ENCODE measurements at regions not wholly inside any gene's neighbourhood (a gene's known extent, or its start where the extent isn't known, plus 50 kb on each side); places are given as distances from the start of the nearest gene placed in this dataset.

DNA sequence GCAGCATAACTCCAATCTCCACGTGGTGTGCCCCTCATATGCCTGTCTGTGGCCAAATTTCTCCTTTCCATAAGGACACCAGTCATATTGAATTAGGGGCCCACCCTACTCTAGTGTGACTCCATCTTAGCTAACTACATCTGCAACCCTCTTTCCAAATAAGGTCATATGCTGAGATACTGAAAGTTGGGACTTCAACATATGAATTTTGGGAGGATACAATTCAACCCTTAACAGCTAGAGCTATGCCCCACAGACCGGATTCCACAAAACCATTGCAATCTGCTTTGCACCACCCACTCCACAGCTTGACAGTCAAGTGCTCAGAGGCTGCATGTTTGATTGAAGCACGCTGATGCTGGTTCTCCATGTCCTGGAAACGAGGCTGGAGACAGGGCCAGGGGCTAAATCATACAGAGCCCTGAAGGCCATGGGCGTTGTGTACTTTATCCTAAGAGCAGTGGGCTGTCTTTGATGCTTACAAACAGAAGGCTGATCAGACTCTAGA is 122.8 kb downstream of the MTX3 start:
- no peak for DNase-seq

DNA sequence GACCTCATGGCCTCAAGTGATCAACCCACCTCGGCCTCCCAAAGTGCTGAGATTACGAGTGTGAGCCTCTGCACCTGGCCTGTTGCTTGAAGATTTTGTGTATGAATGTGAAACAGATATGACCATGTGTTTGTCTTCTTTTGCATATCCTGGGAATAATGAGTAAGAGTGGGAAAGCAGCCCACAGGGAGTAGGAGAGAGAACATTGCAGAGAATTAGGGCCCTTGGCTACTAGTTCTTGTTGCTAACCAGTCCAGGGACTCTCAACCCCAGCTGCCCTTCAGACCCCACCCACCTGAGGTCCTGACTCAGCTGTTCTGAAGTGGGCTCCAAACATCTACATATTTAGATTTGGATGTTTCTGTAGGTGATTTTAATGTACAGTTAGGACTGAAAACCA is 125.5 kb downstream of the MTX3 start:
- no peak for DNase-seq

DNA sequence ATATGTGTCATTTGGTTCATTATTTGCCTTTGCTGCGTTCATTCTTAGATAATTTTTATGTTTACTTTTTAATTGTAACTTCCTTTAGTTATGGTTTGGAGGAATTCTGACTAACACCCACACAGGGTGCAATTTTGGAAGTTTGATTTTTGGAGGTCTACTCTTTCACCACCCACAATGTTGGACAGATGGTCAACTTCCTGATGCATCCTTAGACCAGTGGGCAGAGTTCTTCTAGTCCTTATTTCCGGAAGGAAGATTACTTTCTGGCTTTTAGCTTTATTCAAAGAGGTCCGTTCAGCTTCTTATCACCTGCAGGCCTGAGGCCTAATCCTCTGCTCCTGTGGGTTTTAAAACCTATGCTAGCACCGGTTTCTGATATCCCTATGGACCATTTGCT is 126.7 kb downstream of the MTX3 start:
- DNase-seq = no peak

DNA sequence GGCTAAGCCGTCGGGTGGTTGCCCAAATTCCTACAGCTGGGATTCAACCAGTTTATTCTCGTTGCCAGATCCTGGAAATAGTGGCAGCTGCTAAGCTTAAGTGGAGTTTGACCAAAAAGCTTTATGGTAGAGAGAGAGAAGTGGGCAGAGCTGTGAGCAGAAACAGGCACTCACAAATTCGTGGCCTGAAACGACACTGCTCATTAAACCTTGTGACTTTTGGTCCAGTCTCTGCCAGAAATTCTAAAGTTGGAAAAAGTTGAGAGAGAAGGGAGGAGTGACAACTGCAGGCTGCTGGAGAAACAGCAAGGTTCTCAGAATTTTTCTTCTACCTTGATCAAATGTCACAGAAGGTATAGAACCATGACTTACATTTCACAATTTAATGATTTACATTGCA is 131.5 kb downstream of the MTX3 start:
- no peak for DNase-seq

DNA sequence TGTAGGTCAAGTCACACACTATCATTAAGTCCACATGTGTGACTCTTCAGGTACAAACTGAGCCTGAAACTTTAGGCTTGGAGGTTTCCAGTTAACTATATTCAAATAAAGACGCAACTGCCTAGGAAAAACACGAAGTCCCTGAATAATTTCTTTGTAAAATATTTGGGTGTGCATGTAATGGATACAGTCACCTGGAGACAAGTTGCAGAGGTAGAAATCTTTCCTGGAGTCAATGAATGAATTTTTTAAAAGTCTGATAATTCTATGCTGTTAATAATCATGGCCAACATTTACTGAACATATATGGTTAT is 132.7 kb downstream of the MTX3 start:
- DNase-seq = no peak

DNA sequence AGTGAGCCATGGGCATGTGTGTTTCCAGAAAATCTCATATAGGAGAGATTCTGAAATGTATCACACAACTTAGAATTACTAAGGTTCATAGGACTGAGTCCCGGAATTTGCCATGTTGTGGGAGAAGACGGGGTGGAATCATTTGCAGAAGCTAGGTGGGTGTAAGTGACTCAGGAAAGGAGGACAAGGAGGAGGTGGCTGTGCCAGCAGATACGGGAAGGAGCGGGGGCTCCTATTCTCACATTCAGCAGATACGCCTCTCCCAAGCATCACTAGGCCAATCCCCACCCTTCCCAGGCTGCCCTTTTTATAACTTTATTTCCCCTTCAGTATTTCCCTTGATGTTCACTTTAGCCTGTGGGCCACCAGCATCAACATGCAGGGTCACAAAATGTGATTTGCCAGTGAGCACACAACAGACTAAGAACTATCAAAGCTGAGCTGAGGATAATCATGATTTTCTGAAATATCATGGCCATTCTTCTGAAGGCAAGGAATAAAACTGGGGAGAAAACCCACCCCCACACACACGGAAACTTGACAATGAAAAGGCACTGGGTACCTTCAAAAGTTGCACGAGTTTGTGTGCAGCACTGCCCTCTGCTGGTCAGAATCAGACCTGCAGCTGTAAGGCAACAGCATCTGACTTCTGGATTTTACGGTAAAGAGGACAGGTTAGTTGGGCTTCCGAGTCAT is 133.2 kb downstream of the MTX3 start:
- DNase-seq = peak; percentile 51

DNA sequence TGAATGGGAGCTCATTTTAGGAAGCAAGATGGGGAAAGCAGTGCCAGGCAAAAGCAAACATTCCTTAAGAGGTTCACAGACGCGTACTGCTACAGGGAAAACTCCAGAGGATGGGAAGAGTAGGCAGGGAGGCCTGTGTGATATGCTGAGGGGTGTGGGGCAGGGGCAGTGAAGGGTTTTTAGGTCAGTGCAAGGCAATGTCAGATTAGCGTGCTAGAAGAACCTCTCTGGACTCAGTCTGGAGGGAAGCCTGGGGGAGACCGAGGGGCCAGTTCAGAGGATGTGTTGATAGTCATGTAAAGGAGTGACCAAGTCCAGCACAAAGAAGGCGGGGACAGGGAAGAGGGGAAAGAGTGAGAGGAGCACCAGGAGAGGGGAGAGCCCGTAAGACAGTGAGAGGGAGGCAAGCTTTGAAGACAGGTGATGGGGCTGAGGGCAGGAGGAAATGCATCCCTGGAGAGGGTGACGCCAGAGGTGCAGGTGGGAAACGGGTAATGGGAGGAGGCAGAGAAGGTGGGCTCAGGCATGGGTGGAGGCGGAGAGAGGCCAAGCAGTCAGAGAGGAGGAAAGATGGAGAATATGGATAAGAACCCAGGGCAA is 134.5 kb downstream of the MTX3 start:
- no peak for DNase-seq

DNA sequence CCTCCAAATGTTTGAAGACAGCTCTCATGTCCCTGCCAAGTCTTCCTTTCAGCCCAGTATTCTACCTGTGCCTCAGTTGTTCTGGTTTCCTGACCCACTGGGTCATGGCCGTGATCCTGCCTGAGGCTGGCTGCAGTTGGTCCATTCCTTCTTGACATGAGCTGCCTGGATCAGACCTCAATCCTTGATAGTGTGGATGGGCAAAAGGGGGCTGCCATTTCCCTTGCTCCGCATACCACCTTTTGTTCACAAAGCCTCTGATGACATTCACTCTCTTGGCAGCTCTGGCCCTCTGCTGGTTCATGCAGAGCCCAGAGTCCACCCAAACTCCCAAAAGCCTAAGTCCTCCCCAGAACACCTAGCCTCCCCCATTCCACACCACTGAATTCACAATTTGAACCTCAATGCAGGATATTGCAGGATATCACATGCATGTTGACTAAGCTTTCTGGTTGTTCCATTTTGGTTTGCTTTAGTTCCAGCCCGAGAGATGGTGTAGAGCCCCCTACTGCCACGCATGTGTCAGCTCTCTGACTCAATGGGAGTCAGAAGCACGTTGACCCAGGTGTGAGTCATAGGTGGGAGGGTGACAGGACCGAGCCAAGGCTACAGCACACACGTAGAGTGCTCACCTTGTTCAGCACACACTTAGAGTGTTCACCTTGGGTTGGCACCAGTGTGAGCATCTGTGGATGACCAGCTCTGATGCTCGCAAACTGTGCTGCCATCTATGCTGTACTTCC is 137.2 kb downstream of the MTX3 start:
- DNase-seq = no peak

DNA sequence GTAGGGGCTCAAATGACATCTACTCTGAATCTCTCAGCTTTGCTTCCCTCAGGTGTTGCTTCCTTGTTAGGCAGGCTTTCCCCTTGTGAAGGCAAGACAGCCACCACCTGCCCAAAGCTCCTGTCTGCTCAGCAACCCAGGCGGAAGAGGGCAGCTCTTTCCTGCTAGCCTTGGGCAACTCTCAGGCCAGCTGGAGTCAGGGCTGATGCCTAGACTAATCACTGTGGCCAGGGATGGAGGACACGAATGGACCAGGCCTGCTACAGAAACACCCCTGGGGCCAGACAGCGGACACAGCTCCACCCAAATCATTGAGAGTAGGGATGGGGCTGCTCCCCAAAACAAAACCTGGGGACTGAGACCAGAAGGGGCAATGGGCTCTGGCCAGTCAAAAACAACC is 138.0 kb downstream of the MTX3 start:
- DNase-seq = no peak

DNA sequence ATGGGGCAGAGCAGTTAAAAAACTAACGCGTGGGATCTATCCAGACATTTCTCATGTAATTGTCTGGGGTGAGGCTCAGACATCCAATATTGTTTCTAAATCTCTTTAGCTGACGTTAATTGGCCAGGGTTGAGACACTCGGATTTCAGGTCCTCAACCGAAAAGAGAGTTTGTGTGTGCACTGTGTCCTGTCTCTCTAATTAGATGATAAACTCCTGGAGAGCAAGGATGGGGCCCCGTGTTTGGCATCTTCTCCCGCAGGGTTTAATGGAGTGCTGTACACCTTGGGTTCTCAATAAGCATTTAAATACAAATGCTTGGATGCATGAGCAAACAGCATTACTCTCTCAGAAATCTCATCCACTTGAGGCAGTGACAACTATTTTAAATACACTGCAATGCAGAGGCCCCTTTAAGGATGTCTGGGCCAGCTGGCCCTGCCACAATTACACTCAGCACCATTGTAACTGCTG is 139.6 kb downstream of the MTX3 start:
- no peak for DNase-seq

DNA sequence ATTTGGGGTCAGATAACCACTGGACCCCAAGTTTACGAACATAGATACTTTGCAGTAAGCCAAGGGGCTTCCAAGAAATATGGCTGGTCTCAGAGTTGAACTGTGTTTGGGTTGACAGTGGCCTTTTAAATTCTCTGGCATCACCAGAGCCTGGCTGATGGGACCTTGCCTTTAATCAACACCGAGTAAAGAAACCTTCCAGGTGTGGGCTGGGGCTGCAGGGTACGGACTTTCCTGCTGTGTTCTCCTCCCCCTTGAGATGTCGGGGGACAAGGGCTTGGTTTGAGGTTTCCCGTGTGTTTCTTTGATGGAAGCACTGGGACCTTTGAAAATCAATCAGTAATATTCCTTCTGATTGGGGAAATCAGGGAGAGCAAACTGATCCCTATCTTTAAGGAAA is 140.1 kb downstream of the MTX3 start:
- DNase-seq = no peak

DNA sequence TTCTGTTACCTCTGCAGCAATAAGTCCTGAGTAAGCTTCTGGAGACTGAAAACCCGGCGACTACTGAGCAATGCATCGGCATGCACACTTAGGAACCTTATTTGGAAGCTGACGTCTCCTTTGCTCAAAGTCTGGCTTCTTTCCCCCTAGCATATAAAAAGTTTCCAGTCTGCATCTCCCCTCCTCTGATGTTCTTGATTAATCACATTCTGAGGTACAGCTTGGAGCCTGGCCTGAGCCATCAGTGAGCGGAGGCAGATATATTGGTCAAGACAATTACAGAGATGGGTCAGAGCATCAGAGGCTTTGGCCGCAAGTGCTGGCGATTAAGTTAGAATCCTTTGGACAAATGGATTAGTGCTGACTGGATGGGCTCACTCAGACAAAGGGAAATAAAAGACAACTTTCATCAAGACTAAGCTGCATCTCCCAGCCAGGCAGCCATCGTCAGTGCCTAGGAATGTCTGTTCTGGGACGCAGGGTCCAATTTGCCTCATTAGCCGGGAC is 140.7 kb downstream of the MTX3 start:
- peak; percentile 57 for DNase-seq

DNA sequence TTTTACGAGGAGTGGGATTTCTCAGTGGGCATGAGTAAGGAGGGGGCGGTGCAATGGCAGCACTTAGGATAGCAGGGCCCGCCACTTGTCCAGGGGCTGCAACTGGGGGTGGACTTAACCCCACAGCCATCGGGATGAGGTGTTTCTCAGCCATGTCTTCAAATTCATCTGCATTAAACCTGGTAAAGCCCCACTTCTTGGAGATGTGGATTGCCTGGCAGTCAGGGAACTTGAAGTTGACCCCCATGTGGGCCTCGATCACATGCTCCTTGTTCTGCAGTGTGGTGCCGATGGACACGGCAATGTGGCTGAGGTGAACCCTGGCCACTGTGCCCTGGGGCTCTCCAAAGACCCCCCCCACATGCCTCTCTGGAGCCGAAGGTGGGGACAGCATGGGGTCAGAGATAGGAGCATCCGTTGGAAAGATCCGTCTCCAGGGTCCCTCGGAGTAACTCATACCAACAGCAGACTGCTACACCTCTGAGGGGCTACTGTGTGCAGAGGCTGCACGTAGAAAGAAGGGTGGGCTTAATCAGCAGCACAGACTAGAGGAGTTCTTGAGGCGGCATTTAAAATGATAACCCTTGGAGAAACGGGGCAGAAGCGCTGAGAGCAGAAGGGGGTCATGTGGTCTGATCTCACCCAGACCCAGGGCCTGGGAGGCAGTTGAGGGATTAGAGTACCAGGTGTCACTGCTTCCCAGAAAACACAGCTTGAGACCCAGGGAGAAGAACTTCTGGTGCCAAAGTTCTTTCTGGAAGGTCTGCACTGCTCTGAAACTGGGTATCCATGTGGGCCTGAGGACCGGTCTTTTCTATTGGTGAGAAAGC is 141.4 kb downstream of the MTX3 start:
- DNase-seq = no peak
